ENCODE measurements at regions not wholly inside any gene's neighbourhood (a gene's known extent, or its start where the extent isn't known, plus 50 kb on each side); places are given as distances from the start of the nearest gene placed in this dataset.

DNA sequence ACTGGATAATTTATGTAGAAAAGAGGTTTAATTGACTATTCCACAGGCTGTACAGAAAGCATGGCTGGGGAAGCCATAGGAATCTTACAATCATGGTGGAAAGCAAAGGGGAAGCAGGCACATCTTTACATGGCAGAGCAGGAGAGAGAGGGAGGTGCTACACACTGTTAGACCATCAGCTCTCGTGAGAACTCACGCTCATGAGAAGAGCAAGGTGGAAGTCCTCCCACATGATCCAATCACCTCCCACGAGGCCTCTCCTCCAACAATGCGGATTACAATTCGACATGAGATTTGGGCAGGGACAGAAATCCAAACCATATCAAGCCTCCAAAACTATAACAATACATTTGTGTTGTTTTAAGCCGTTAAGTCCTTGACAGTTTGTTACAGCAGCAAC lies 257.1 kb upstream of the KCNG1 start:
- Histone ChIP-seq H3K36me3 (no peaks in the 10 kb centered on the region), H3K9me3 (peaks cover 0 to 19% (median 0%) of the 10 kb centered on the region in 11 donors), H3K27me3 (peaks cover 0 to 46% (median 38%) of the 10 kb centered on the region in 7 donors), H3K4me3 (no peak overlapping the region), H3K4me1 (peaks cover 0 to 7% (median 0%) of the 10 kb centered on the region in 9 donors), H3K27ac (no peak overlapping the region)
- 77 to 83% methylated on average over 6 of the region's 6 CpGs for WGBS, 2 donors
- intact Hi-C loops (cut with DNase I): no loop called here
- ATAC-seq: no peak
- no peak for DNase-seq
- TF ChIP-seq, protein P1, sequence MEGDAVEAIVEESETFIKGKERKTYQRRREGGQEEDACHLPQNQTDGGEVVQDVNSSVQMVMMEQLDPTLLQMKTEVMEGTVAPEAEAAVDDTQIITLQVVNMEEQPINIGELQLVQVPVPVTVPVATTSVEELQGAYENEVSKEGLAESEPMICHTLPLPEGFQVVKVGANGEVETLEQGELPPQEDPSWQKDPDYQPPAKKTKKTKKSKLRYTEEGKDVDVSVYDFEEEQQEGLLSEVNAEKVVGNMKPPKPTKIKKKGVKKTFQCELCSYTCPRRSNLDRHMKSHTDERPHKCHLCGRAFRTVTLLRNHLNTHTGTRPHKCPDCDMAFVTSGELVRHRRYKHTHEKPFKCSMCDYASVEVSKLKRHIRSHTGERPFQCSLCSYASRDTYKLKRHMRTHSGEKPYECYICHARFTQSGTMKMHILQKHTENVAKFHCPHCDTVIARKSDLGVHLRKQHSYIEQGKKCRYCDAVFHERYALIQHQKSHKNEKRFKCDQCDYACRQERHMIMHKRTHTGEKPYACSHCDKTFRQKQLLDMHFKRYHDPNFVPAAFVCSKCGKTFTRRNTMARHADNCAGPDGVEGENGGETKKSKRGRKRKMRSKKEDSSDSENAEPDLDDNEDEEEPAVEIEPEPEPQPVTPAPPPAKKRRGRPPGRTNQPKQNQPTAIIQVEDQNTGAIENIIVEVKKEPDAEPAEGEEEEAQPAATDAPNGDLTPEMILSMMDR (IDR thresholded peaks at IDR 0.05): no peak

DNA sequence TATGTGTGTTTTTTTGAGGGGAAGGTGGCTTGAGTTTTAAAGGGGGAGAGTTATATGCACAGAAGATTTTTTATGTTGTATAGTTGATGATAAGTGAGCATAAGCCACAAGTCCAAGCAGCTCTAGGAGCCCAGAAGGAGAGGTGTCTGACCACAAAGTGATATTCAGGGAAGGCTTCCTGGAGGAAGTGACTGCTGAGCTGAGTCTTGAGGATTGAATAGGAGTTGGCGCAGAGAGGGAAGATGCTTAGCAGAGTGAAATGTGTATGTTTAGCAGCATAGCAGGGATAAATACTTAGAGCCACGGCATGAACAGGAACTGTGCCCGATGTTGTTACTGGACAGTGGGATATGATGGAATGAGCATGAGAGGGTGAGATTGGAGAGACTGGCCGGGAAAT lies 255.1 kb upstream of the KCNG1 start:
- H3K27ac ChIP-seq: no peak overlapping the region
- ATAC-seq (no peak), DNase-seq (no peak)
- H3K9me3 ChIP-seq: peaks cover 0 to 14% (median 0%) of the 10 kb centered on the region in 11 donors
- TF ChIP-seq, protein P1 (IDR thresholded peaks at IDR 0.05): no peak
- intact Hi-C loops (cut with DNase I): no loop called here
- H3K36me3 ChIP-seq: no peaks in the 10 kb centered on the region
- peaks cover 0 to 7% (median 0%) of the 10 kb centered on the region in 9 donors for H3K4me1 ChIP-seq
- H3K4me3 ChIP-seq: no peak overlapping the region
- 88 to 91% methylated on average over 4 of the region's 4 CpGs for WGBS, 2 donors
- H3K27me3 ChIP-seq: peaks cover 0 to 59% (median 51%) of the 10 kb centered on the region in 7 donors

DNA sequence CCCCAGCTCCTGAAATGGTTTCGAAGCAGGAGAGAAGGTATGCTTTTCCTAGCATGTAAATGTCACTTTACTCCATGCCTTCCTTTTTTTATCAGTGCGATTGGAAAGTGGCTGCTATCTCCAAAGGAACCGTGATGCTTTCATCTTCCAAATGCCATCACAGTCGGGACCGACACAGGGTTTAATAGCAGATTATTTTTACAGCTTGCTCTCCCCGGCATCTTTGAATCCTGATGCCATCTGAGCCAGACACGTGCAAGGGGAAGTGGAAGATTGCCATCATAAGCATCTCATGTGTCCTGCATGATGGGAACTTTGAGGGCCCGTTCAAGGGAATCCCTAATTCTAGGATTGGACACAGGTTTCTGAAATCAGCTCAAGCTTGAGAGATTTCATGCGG lies 253.4 kb upstream of the KCNG1 start:
- ATAC-seq: no peak
- intact Hi-C loops (cut with DNase I): no loop called here

DNA sequence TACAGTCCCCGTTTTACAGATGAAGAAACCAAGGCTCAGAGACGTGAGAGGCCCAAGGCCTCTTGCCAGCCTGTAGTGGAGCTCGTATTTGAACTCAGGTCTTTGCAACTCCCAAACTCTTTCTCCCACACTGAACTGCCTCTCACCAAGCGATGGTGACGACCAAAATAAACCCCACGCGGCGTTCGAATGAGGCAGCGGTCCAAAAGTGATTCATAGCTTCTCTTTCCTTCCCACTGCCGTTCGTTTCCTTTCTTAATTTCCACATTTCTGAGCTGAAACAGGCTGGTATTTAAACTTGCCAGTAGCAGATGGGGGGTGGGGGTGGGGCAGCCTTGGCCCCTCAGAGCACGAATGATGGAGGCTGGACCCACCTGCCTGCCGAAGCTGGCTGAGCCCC lies 252.9 kb upstream of the KCNG1 start:
- no peak for DNase-seq
- 26 to 32% methylated on average over 14 of the region's 14 CpGs for WGBS, 2 donors
- TF ChIP-seq, protein P1 (IDR thresholded peaks at IDR 0.05): no peak

More for the DNA sequence above, 253.4 kb upstream of the KCNG1 start:
- TF ChIP-seq, protein P1 (IDR thresholded peaks at IDR 0.05): no peak
- Histone ChIP-seq H3K27me3 (peaks cover 0 to 59% (median 51%) of the 10 kb centered on the region in 7 donors), H3K4me3 (no peak overlapping the region), H3K9me3 (peaks cover 0 to 14% (median 0%) of the 10 kb centered on the region in 11 donors), H3K4me1 (peaks cover 0 to 7% (median 0%) of the 10 kb centered on the region in 9 donors), H3K36me3 (no peaks in the 10 kb centered on the region), H3K27ac (no peak overlapping the region)
- no peak for DNase-seq
- 19 to 26% methylated on average over 9 of the region's 9 CpGs for WGBS, 2 donors

More for the DNA sequence above, 252.9 kb upstream of the KCNG1 start:
- Histone ChIP-seq H3K4me3 (no peak overlapping the region), H3K36me3 (no peaks in the 10 kb centered on the region), H3K27ac (no peak overlapping the region), H3K4me1 (peaks cover 0 to 7% (median 0%) of the 10 kb centered on the region in 9 donors), H3K9me3 (peaks cover 0 to 18% (median 0%) of the 10 kb centered on the region in 11 donors), H3K27me3 (peaks cover 0 to 59% (median 52%) of the 10 kb centered on the region in 7 donors)
- intact Hi-C loops (cut with DNase I): no loop called here
- no peak for ATAC-seq

Data from heart right ventricle (tissue), 16 donors.